Thyroid gland (tissue), 4 donors: ENCODE measurements at regions not wholly inside any gene's neighbourhood (a gene's known extent, or its start where the extent isn't known, plus 50 kb on each side); places are given as distances from the start of the nearest gene placed in this dataset.

ENCODE experiments used
- POLR2A ChIP-seq, 2 donors: fragments of 450-650 bp; IDR thresholded peaks; one replicate each; pipeline ENCODE4 v1.6.1; 2017; ENCODE audit warnings: antibody characterized with exemption in 2 of 2, mild to moderate bottlenecking in 2 of 2, moderate library complexity in 1 of 2
- TF ChIP-seq, protein P1 (sequence below), 6 experiments: fragments of 200-600 bp in 3 of 6; fragments of 450-650 bp in 3 of 6; sonication (generic) in 3 of 6; IDR thresholded peaks; one replicate each; pipeline ENCODE4 v1.5.1; 2016 to 2019; ENCODE audit warnings: antibody characterized with exemption in 6 of 6, mild to moderate bottlenecking in 2 of 6, inconsistent platforms in 1 of 6, moderate library complexity in 1 of 6

DNA sequence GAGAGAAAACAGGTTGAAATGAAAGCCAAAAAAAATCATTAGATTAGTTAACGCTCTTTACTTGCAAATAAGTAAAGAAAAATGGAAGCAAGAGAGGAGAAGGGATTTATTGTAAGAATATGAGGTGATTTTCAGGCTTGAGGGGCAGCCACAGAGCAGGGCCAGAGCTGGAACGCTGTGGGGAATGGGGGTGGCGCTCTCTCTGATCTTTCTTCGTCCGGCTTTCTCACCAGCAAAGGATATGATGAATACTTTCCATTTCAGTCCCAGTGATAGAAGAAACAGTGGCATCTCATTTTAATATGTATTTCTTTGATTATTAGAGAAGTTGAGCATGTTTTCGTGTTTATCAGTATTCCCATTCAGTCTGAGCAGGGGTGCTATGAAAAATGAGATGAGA is 112.2 kb downstream of the SKIDA1 start:
- TF ChIP-seq, protein P1, sequence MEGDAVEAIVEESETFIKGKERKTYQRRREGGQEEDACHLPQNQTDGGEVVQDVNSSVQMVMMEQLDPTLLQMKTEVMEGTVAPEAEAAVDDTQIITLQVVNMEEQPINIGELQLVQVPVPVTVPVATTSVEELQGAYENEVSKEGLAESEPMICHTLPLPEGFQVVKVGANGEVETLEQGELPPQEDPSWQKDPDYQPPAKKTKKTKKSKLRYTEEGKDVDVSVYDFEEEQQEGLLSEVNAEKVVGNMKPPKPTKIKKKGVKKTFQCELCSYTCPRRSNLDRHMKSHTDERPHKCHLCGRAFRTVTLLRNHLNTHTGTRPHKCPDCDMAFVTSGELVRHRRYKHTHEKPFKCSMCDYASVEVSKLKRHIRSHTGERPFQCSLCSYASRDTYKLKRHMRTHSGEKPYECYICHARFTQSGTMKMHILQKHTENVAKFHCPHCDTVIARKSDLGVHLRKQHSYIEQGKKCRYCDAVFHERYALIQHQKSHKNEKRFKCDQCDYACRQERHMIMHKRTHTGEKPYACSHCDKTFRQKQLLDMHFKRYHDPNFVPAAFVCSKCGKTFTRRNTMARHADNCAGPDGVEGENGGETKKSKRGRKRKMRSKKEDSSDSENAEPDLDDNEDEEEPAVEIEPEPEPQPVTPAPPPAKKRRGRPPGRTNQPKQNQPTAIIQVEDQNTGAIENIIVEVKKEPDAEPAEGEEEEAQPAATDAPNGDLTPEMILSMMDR (IDR thresholded peaks at IDR 0.05) = no peak
- no peak for TF ChIP-seq POLR2A (IDR thresholded peaks at IDR 0.05)
